Aorta (tissue), 5 donors: ENCODE measurements at regions not wholly inside any gene's neighbourhood (a gene's known extent, or its start where the extent isn't known, plus 50 kb on each side); places are given as distances from the start of the nearest gene placed in this dataset.

ENCODE experiments used
- ATAC-seq: fragments of 200-7000 bp; cut with Tn5 transposase; one replicate; pipeline ENCODE4 v1.9.1; 2022; ENCODE audit warnings: moderate library complexity; ENCODE audit not compliant: low FRiP score
- DNase-seq, 2 donors: peaks; one replicate each; pipeline ENCODE4 v3.0.0-alpha.2; 2020
- H3K27ac ChIP-seq, 2 donors: one replicate each; pipeline ENCODE4 v1.5.1; 2013; ENCODE audit warnings: low read length in 2 of 2, mild to moderate bottlenecking in 2 of 2, moderate library complexity in 2 of 2, control low read depth in 1 of 2, inconsistent platforms in 1 of 2, low read depth in 1 of 2
- H3K27me3 ChIP-seq, 2 donors: one replicate each; pipeline ENCODE4 v1.6.1; 2013; ENCODE audit warnings: control low read depth in 1 of 2, low read length in 1 of 2, mild to moderate bottlenecking in 1 of 2, moderate library complexity in 1 of 2; ENCODE audit not compliant: insufficient read depth in 2 of 2, control insufficient read depth in 1 of 2
- H3K36me3 ChIP-seq, 2 donors: one replicate each; pipeline ENCODE4 v1.6.1; 2013; ENCODE audit warnings: control low read depth in 1 of 2, low read length in 1 of 2, mild to moderate bottlenecking in 1 of 2; ENCODE audit not compliant: insufficient read depth in 2 of 2, control insufficient read depth in 1 of 2
- H3K4me1 ChIP-seq, 2 donors: one replicate each; pipeline ENCODE4 v1.6.1; 2013; ENCODE audit warnings: low read length in 2 of 2, control low read depth in 1 of 2, mild to moderate bottlenecking in 1 of 2, moderate library complexity in 1 of 2; ENCODE audit not compliant: insufficient read depth in 2 of 2, control insufficient read depth in 1 of 2
- H3K4me3 ChIP-seq, 2 donors: one replicate each; pipeline ENCODE4 v1.5.1; 2013; ENCODE audit warnings: low read length in 2 of 2, control low read depth in 1 of 2, mild to moderate bottlenecking in 1 of 2
- H3K9me3 ChIP-seq: one replicate; pipeline ENCODE4 v1.6.1; 2013; ENCODE audit warnings: mild to moderate bottlenecking, low read length; ENCODE audit not compliant: control insufficient read depth
- WGBS, 2 donors: extraction: QIAGEN DNeasy Blood & Tissue Kit; methylation state at CpG; one replicate each; pipeline ENCODE4 v1.1.7; 2013; 5-methylcytosine and 5-hydroxymethylcytosine counted together
- intact Hi-C, 2 donors: fragments of 100-400 bp; cut with DNase I; formaldehyde crosslinking; loops; one replicate each; pipeline versions ENCODE4 v1.14.2 to v1.15.0; 2022
- donor health status: healthy with polysubstance abuse.
- donor health status: Bipolar disorder and iron deficiency.
- donor health status: DM: no; HTN: no; CAD: no.
- donor health status: DM: no; HTN: no; CAD: no.
- donor health status: DM: yes; HTN: yes; CAD: no.

DNA sequence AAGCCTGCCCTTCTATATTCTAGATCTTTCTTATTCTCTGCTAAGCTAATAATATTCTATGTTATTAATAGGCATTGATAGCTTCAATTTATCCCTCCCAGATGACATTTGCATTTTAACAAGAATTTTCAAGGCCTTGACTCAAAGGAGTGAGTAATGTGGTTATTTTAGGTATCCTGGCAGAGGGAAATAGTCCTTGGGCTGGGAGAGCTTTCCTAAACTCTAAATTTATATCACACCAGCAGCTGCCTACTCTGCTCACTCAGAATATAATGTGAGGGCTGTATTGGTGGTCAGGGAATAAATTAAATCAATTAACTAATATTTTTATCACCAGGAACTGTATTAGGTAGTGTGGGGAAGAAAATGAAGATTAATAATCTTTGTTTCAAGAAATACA is 74.8 kb upstream of the ADAM23 start:
- H3K27me3 ChIP-seq = no peaks in the 10 kb centered on the region
- H3K27ac ChIP-seq = no peak overlapping the region
- H3K9me3 ChIP-seq = peaks cover 1% of the 10 kb centered on the region
- intact Hi-C loops = no loop called here
- no peaks in the 10 kb centered on the region for H3K36me3 ChIP-seq
- no peaks in the 10 kb centered on the region for H3K4me1 ChIP-seq
- DNase-seq (no peak), ATAC-seq (no peak)
- H3K4me3 ChIP-seq = no peak overlapping the region

DNA sequence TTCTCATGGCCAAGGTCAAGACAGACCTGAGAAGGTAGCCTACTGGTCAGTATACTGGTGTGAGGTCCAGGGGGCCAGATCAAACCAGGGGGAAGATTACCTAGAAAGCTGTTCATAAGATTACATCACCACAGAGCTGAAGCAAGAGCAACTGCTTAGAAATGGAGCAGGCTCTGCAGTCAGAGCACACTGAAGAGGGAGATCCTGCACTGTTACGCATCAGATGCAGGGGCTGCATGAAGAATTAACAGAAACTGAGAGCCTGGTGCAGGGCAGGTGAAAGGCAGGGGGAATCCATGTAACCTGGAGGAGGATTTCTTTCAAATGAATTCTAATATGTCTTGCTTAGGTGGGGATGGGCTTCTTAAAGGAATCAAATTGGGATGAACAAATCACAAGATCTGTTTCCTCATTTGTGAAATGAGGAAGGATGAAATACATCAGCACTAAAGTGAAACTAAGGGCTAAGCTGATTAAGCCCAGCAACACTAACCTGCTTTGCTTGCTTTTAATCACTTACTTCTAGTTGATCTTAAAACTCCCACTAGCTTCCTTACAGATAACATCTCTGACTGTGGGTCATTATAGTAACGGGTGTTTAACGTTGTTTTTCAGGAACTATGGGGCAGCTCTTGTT is 74.3 kb upstream of the ADAM23 start:
- WGBS, 2 donors = 37 to 46% methylated on average over 3 of the region's 3 CpGs
- no peaks in the 10 kb centered on the region for H3K36me3 ChIP-seq
- no peak overlapping the region for H3K27ac ChIP-seq
- no peaks in the 10 kb centered on the region for H3K4me1 ChIP-seq
- ATAC-seq = peak; percentile 41
- peaks cover 1% of the 10 kb centered on the region for H3K9me3 ChIP-seq
- no peak overlapping the region for H3K4me3 ChIP-seq
- DNase-seq = no peak
- intact Hi-C loops = no loop called here
- H3K27me3 ChIP-seq = no peaks in the 10 kb centered on the region

DNA sequence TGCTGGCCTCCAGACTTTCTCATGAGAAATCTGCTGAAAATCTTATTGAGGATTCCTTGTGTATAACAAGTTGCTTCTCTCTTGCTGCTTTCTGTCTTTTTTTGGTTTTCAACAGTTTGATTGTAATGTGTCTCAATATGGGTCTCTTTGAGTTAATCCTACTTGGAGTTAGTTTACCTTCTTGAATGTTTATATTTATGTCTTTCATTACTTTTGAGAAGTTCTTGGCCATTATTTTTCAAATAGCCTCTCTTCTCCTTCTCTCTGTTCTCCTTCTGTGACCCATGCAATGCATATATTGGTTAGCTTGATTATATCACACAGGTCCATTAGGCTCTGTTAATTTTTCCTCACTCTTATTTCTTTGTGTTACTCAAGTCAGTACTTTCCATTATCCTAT is 67.4 kb upstream of the ADAM23 start:
- DNase-seq = no peak
- H3K4me3 ChIP-seq = no peak overlapping the region
- peaks cover 1% of the 10 kb centered on the region for H3K9me3 ChIP-seq
- no peaks in the 10 kb centered on the region for H3K4me1 ChIP-seq
- intact Hi-C loops = no loop called here
- no peak overlapping the region for H3K27ac ChIP-seq
- no peaks in the 10 kb centered on the region for H3K27me3 ChIP-seq
- H3K36me3 ChIP-seq = no peaks in the 10 kb centered on the region
- no peak for ATAC-seq

DNA sequence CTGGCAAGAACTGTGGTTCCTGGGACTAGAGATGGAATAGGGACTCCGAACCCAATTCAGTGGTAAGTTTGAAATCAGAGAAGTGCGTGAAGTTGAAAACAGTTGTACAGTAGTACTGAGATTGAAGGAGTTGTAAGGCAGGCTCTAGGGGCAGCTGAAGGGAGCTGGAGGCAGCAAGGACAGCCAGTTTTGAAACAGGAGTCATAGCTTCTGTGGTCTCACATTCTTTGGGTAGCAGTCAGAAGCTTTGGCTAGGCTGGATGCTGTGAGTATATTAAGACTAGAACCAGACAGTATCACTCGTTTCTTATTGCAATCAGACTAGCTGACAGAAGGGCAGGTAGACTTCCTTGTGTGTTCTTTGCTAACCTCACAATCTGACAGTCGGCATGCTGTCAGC is 64.5 kb upstream of the ADAM23 start:
- no peak overlapping the region for H3K4me3 ChIP-seq
- intact Hi-C loops = no loop called here
- H3K27ac ChIP-seq = no peak overlapping the region
- no peaks in the 10 kb centered on the region for H3K27me3 ChIP-seq
- no peaks in the 10 kb centered on the region for H3K36me3 ChIP-seq
- DNase-seq (no peak), ATAC-seq (no peak)
- no peaks in the 10 kb centered on the region for H3K9me3 ChIP-seq
- H3K4me1 ChIP-seq = no peaks in the 10 kb centered on the region
- WGBS, 2 donors = 70 to 77% methylated on average over 4 of the region's 4 CpGs

DNA sequence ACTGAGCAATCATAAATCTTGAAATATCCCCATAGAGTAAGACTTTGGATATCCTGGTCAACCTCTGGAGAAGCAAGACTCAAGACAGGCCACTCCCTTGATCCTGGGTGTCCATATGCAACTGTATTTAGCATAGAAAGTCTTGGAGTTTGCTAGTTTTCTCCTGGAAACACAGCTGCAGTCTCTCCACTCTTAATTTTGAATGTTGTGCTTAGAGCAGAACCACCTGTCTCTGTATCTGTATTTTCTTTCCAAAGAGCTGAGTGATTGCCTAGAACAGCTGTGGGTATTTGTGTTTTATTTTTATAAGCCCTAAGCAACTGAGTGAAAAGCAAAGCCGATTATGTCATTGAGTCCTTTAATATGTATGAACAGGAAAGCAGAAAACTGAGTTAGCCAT is 64.1 kb upstream of the ADAM23 start:
- Histone ChIP-seq H3K27ac (no peak overlapping the region), H3K36me3 (no peaks in the 10 kb centered on the region), H3K4me1 (no peaks in the 10 kb centered on the region), H3K27me3 (no peaks in the 10 kb centered on the region), H3K9me3 (no peaks in the 10 kb centered on the region), H3K4me3 (no peak overlapping the region)
- ATAC-seq = no peak
- intact Hi-C loops = no loop called here
- WGBS, 2 donors = 14 to 18% methylated on average over 1 of the region's 1 CpG
- no peak for DNase-seq

DNA sequence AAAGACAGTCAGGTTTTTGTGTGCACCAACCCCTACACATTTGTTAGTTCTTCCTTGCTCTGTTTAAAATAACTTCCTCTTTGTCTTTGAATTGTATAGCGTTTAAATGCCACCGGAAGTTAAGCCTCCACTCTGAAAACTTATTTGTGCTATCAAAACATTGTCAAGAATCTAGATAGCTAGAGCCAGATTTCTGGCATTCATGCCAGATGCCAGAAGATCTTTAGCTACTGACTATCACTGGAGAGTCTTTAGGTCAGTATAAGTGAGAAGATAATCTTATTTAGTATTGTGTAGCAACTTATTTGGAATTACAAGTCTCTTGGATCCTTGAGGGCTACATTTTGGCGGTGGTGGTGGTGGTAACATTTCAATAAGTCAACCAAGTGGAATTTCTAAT is 63.4 kb upstream of the ADAM23 start:
- intact Hi-C loops = no loop called here
- H3K4me3 ChIP-seq = no peak overlapping the region
- H3K36me3 ChIP-seq = no peaks in the 10 kb centered on the region
- H3K27me3 ChIP-seq = no peaks in the 10 kb centered on the region
- WGBS, 2 donors = 30 to 34% methylated on average over 3 of the region's 3 CpGs
- no peaks in the 10 kb centered on the region for H3K4me1 ChIP-seq
- H3K9me3 ChIP-seq = no peaks in the 10 kb centered on the region
- ATAC-seq (no peak), DNase-seq (no peak)
- H3K27ac ChIP-seq = no peak overlapping the region

DNA sequence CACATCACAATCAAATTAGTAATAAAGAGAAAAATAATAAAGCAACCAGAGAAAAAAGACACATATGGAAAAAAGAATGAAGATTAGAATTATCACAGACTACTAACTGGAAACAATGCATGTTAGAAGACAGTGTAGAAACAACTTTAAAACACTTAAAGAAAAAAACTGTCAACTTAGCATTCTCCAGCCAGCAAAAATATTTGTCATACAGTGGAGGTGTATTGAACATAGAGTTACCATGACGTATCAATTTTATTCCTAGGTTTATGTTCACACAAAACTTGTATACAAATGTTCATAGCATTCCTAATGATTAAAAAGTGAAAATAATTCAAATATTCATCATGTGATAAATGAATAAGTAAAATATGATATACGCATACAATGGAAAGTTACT is 61.5 kb upstream of the ADAM23 start:
- intact Hi-C loops = no loop called here
- H3K9me3 ChIP-seq = peaks cover 1% of the 10 kb centered on the region
- no peak overlapping the region for H3K27ac ChIP-seq
- H3K27me3 ChIP-seq = no peaks in the 10 kb centered on the region
- DNase-seq (no peak), ATAC-seq (no peak)
- H3K4me1 ChIP-seq = no peaks in the 10 kb centered on the region
- H3K4me3 ChIP-seq = no peak overlapping the region
- no peaks in the 10 kb centered on the region for H3K36me3 ChIP-seq
- WGBS, 2 donors = 93% methylated on average over 2 of the region's 2 CpGs

DNA sequence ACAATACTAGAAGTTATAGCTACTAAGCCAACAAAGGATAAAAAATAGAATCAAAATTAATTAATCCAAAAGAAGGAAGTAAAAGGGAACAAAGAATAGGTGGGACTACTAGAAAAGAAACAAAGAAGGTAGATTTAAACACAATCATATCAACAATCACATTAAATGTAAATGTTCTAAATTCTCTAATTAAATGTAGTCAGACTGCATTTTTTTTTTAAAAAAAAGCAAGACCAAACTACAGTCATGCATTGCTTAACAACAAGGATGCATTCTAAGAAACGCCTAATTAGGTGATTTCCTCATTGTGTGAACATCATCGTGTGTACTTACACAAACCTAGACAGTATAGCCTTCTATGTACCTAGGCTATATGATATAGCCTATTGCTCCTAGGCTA is 59.7 kb upstream of the ADAM23 start:
- ATAC-seq = no peak
- Histone ChIP-seq H3K4me3 (no peak overlapping the region), H3K27ac (no peak overlapping the region), H3K9me3 (peaks cover 1% of the 10 kb centered on the region), H3K4me1 (no peaks in the 10 kb centered on the region), H3K27me3 (no peaks in the 10 kb centered on the region), H3K36me3 (no peaks in the 10 kb centered on the region)
- DNase-seq = no peak
- 68 to 79% methylated on average over 2 of the region's 2 CpGs for WGBS, 2 donors
- intact Hi-C loops = no loop called here

DNA sequence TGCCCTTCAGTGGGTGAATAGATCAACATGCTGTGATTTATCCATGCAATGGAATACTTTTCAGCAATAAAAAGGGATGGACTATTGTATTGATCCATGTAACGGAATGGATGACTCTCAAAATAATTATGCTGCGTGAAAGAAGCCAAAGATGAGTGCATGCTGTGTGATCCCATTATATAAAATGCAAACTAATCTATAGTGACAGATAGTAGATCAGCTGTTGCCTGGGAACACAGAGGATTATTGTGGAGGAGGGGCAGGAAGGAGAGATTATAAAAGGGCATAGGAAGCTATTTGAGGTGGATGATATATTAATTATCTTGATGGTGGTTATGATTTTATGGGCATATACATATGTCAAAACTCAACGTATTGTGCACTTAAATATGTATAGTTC is 55.5 kb upstream of the ADAM23 start:
- H3K4me1 ChIP-seq = no peaks in the 10 kb centered on the region
- WGBS, 2 donors = 83 to 85% methylated on average over 3 of the region's 3 CpGs
- no peaks in the 10 kb centered on the region for H3K36me3 ChIP-seq
- H3K9me3 ChIP-seq = peaks cover 1% of the 10 kb centered on the region
- H3K4me3 ChIP-seq = no peak overlapping the region
- no peak overlapping the region for H3K27ac ChIP-seq
- intact Hi-C loops = no loop called here
- no peak for ATAC-seq
- DNase-seq = no peak
- no peaks in the 10 kb centered on the region for H3K27me3 ChIP-seq
